Cerebellar cortex (tissue), 1 donor: ENCODE measurements at regions not wholly inside any gene's neighbourhood (a gene's known extent, or its start where the extent isn't known, plus 50 kb on each side); places are given as distances from the start of the nearest gene placed in this dataset.

ENCODE experiments used
- DNase-seq: peaks from one replicate; pipeline ENCODE4 v3.0.0-alpha.2; 2015; ENCODE audit warnings: low spot score

GRCh38 chr3:35488526-35488925, 150.8 kb upstream of the ARPP21 start:
- no peak for DNase-seq

GRCh38 chr3:35492841-35493240, 146.5 kb upstream of the ARPP21 start:
- DNase-seq, result no peak

- DNase-seq, result no peak
Observed at GRCh38 chr3:35498506-35499210, 140.7 kb upstream of the ARPP21 start.

- no peak for DNase-seq
Observed at GRCh38 chr3:35500641-35501350, 138.5 kb upstream of the ARPP21 start.

GRCh38 chr3:35502699-35503098, 136.6 kb upstream of the ARPP21 start:
- no peak for DNase-seq

- no peak for DNase-seq
Observed at GRCh38 chr3:35505181-35505580, 134.1 kb upstream of the ARPP21 start.

DNA sequence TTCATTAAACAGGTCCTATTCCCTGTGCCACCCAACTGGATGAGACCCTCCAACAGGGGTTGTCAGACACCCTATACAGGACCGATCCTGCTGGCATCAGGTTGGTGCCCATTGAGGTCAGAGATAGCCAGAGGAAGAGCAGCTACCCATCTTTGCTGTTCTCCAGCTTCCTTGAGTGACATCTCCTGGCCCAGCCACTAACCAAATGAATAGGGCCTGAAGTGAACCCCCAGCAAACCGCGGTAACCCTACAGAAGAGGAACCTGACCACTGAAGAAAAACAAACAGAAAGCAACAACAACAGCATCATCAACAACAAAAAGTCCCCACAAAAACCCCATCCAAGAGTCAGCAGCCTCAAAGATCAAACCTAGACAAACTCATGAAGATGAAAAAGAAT, 133.6 kb upstream of the ARPP21 start:
- DNase-seq, result no peak

DNA sequence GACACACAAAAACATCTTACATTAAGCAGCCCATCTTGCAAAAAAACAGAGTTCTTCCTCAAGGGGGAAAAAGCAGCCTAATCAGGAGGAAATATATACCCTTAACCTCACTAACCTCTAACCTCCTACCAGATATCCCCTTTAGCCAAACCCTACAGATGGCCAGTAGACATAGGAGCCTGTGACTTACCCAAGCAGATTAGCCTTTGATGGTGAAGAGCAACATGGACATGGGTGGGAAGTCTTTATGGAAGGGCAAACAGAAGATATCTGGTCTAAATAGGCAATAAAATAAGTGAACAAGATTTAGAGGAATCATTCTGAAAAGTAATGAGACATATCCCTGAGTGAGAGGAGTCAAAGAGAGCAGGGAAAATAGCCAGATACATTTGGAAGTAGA, 119.4 kb upstream of the ARPP21 start:
- DNase-seq, result no peak

GRCh38 chr3:35521196-35521595, 118.1 kb upstream of the ARPP21 start:
- DNase-seq, result no peak

DNA sequence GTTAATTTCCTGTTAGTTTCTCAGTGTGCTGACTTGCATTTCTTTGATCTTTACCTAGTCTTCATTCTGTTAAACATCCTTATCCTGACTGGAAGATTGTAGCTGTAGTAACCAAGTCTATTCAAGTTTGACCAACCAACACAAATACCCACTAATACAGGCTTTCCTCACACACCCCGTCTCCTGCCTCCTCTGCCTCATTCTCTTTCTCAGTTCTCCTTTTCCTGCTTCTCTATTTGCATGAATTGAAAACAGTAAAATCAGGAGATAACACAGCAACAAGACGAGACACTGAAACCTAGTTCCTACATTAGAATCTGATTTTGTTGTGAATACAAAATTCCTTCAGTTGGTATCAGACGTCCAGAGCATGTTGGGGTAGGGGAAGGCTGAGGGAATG, 116.9 kb upstream of the ARPP21 start:
- no peak for DNase-seq

DNA sequence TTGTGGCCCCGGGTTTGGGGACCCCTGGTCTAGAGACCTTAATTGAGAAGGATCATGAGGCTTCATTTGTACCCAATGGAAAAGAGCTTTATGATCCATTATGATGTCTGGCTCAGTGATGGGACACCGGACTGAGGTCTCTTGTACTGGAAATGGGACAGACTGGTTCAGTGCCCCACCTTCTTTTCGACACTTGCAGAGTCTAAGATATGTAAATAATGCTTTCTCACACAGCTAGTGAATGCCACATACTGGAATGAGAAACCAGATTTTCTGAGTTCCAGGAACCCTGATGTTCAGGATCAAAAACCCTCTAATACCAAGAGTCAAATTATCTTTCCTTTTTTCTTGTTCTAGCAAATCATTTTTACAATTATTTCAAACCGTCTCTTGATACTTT, 116.3 kb upstream of the ARPP21 start:
- DNase-seq, result no peak

GRCh38 chr3:35523838-35524237, 115.5 kb upstream of the ARPP21 start:
- no peak for DNase-seq

DNA sequence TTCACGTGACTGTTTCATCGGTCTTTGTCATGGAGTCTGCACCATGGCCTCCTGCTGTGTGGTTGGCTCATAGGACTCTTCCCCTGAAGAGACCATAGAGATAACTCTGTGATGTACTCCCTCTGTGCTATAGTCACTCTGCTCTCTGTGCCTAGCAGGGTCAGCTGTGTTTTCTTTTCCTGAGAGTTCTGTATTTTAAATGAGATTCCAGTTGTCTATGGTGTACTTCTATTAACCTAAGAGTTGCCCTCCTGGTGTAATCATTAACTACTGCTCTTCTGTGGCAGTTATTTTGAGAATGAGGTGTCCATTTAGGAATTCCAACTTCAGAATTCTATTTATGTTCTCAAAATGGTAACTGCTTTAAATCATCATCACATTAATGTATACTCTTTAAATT, 114.5 kb upstream of the ARPP21 start:
- DNase-seq, result no peak

DNA sequence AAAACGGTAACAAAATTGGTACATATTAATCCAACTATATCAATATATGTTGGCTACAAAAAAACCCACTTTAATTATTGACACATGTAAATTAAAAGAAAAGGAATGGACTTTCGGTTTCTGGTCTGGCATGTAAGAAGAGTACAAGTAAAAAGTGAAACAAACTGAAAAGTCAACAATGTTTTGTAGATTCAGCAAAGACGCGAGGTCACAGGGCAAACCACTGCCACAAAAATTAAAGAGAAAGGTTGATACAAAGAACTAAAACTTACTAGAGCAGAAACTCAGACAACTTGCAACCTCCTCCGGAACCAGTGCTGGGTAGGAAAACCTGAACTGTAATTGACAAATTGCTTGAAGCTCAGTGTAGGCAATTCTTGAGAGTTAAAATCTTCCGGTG, 110.6 kb upstream of the ARPP21 start:
- DNase-seq, result no peak

DNA sequence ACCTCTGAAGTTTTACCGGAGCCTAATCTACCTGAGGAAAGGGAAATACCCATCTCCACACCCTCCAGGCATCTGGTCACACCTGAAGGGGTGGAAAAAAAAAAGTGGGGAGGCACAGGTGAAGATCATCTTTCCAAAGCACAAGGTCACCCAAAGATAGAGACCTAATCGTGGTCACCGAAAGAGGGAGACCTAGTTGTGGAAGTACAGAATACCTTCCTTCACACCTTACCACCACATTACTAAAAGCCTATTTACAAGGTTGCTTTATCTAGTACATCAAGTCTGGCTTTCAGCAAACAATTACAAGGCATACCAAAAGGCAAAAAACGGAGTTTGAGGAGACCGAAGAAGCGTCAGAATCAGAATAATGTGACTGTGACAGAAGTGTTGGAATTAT, 110.0 kb upstream of the ARPP21 start:
- no peak for DNase-seq

- no peak for DNase-seq
Observed at GRCh38 chr3:35537265-35537664, 102.1 kb upstream of the ARPP21 start.

DNA sequence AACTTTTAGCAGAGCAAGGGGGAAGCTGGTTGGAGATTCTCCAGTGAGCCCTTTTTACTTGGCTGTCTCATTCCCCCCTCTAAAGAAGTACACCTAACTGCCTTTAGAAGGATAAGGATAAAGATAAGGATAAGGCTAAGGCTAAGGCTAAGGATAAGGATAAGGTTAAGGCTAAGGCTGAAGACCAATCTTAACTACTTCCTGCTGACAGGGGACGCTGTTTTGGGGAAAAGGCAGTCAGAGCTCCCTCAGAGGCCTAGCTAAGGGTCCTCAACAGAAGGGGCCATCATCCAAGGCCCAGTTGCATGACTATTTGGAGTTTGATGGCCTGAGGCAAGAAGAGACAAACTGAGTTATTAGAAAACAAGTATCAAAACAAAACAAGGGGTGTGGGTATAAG, 94.3 kb upstream of the ARPP21 start:
- DNase-seq, result no peak

- peak; percentile 5 for DNase-seq
Observed at GRCh38 chr3:35549690-35550089, 89.6 kb upstream of the ARPP21 start.

DNA sequence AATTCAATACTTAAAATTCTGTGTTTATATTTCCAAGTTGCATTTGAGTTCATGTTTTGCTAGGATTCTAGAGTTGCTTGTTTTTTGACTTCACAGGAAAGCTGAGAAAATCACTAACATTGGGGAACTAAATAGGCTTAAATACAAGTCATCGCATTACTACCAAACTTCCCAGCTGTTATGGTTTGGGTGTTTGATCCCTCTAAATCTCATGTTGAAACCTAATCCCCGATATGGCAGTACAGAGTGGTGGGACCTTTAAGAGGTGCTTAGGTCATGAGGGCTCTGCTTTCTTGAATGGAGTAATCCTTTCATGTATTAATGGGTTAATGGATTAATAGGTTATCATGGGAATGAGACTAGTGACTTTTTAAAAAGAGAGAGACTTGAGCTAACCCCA, 77.2 kb upstream of the ARPP21 start:
- no peak for DNase-seq

DNA sequence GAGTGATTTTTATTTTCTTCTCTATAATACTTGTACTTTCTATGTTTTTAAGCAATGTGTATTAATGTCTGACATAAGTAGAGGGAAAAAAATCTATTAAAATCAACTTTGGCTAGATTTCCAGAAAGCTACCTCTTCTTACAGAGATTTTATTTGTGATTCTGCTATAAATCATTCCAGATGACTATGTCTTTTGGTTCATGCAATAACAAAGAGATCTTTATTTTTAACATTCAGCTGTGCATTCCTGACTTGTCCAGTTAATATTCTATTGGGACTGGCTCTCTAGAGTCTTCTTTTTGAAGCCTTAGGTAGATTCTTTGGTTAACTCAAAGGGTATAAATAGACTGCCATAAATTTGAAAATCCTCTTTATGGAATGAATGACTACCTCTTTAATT, 74.3 kb upstream of the ARPP21 start:
- DNase-seq, result no peak
